A549 (cell line): ENCODE measurements at regions not wholly inside any gene's neighbourhood (a gene's known extent, or its start where the extent isn't known, plus 50 kb on each side); places are given as distances from the start of the nearest gene placed in this dataset.

ENCODE experiments used
- ATAC-seq, 2 experiments: fragments of 200-7000 bp in 1 of 2; fragments of >200 bp in 1 of 2; cut with Nextera tagmentation in 1 of 2; cut with Tn5 transposase in 1 of 2; 3 replicates each; pipeline versions ENCODE4 v1.8.0 to v1.9.1; 2018 to 2020; ENCODE audit warnings: mild to moderate bottlenecking in 1 of 2, moderate library complexity in 1 of 2
- CTCF ChIA-PET: fragments of 300-600 bp; sonication (Branson Sonifier 250); formaldehyde crosslinking; extraction: SDS; loops from one replicate; lab custom pipeline; 2021; ENCODE audit warnings: antibody characterized with exemption, inconsistent platforms; lab: Yijun Ruan, JAX
- POLR2A ChIA-PET: fragments of 350-600 bp; formaldehyde crosslinking; extraction: SDS; loops from one replicate; lab custom pipeline; 2021; ENCODE audit warnings: antibody characterized with exemption, inconsistent platforms; lab: Yijun Ruan, JAX
- DNase-seq, 2 experiments: peaks; one replicate each; pipeline versions ENCODE4 v3.0.0 to v3.0.0-alpha.2; 2011 to 2016; ENCODE audit warnings: low read depth in 1 of 2, low spot score in 1 of 2
- FAIRE-seq: peaks from 2 replicates; lab custom pipeline; 2011; peaks lifted over from hg19 to GRCh38; lab: Jason Lieb, UNC
- H3K27ac ChIP-seq, 2 experiments: fragments of >200 bp; sonication (Bioruptor Twin); formaldehyde crosslinking; 3 replicates each; pipeline ENCODE4 v1.5.1; 2016 to 2017
- H3K4me1 ChIP-seq: fragments of >200 bp; sonication (Bioruptor Twin); formaldehyde crosslinking; 3 replicates; pipeline ENCODE4 v1.6.1; 2016
- H3K4me2 ChIP-seq: fragments of >200 bp; sonication (Bioruptor Twin); formaldehyde crosslinking; 3 replicates; pipeline ENCODE4 v1.6.1; 2016
- H3K4me3 ChIP-seq: fragments of >200 bp; sonication (Bioruptor Twin); formaldehyde crosslinking; 3 replicates; pipeline ENCODE4 v1.5.1; 2016
- H3K9me3 ChIP-seq: fragments of >200 bp; sonication (Bioruptor Twin); formaldehyde crosslinking; 3 replicates; pipeline ENCODE4 v1.6.1; 2016
- CBX2 ChIP-seq: fragments of 200-600 bp; sonication (generic); IDR thresholded peaks from 2 replicates; pipeline ENCODE4 v1.6.1; 2016; ENCODE audit warnings: low read depth, mild to moderate bottlenecking, borderline replicate concordance
- CBX8 ChIP-seq: fragments of 200-600 bp; sonication (generic); IDR thresholded peaks from 2 replicates; pipeline ENCODE4 v1.6.1; 2016
- EHF ChIP-seq: fragments of 250-450 bp; sonication (Bioruptor Pico); IDR thresholded peaks from 2 replicates; pipeline ENCODE4 v1.5.0; 2020; ENCODE audit warnings: mild to moderate bottlenecking
- EP300 ChIP-seq, 2 experiments: fragments of >200 bp; sonication (Bioruptor Twin); formaldehyde crosslinking; IDR thresholded peaks; 2 replicates in 1 of 2; 3 replicates in 1 of 2; pipeline ENCODE4 v1.6.1; 2016 to 2017
- ESRRA ChIP-seq: fragments of 150-350 bp; IDR thresholded peaks from 2 replicates; pipeline ENCODE4 v1.6.1; 2014; ENCODE audit warnings: mild to moderate bottlenecking, low read length, borderline replicate concordance
- GATA3 ChIP-seq: IDR thresholded peaks from 2 replicates; pipeline ENCODE4 v1.6.1; 2012; ENCODE audit warnings: borderline replicate concordance
- HDAC2 ChIP-seq: fragments of 200-600 bp; sonication (generic); IDR thresholded peaks from 2 replicates; pipeline ENCODE4 v1.6.1; 2016
- HOXA7 ChIP-seq: fragments of 250-450 bp; sonication (Bioruptor Pico); IDR thresholded peaks from 2 replicates; pipeline ENCODE4 v1.5.0; 2020; ENCODE audit warnings: mild to moderate bottlenecking, moderate library complexity
- HOXB5 ChIP-seq: fragments of 250-450 bp; sonication (Bioruptor Pico); IDR thresholded peaks from 2 replicates; pipeline ENCODE4 v1.5.0; 2020; ENCODE audit warnings: mild to moderate bottlenecking, moderate library complexity
- JUN ChIP-seq, 2 experiments: fragments of >200 bp; sonication (Bioruptor Twin); formaldehyde crosslinking; IDR thresholded peaks; 2 replicates in 1 of 2; 3 replicates in 1 of 2; pipeline ENCODE4 v1.6.1; 2016 to 2017
- KDM5A ChIP-seq: fragments of 200-600 bp; sonication (generic); IDR thresholded peaks from 2 replicates; pipeline ENCODE4 v1.6.1; 2016; ENCODE audit warnings: antibody characterized with exemption, mild to moderate bottlenecking
- MAZ ChIP-seq: fragments of 150-350 bp; IDR thresholded peaks from 2 replicates; pipeline ENCODE4 v1.6.1; 2014; ENCODE audit warnings: antibody characterized with exemption, low read depth, low read length, borderline replicate concordance
- MYC ChIP-seq: IDR thresholded peaks from 2 replicates; pipeline ENCODE4 v1.6.1; 2012; ENCODE audit warnings: mild to moderate bottlenecking, inconsistent platforms, low read length, improper control_type of control experiment, borderline replicate concordance
- NPAS2 ChIP-seq: fragments of 250-450 bp; sonication (Bioruptor Pico); IDR thresholded peaks from 2 replicates; pipeline ENCODE4 v1.8.0; 2022; ENCODE audit warnings: mild to moderate bottlenecking, moderate library complexity, borderline replicate concordance
- NR3C1 ChIP-seq: fragments of >200 bp; sonication (Bioruptor Twin); formaldehyde crosslinking; IDR thresholded peaks from 3 replicates; pipeline ENCODE4 v1.6.1; 2017
- PHF8 ChIP-seq: fragments of 200-600 bp; sonication (generic); IDR thresholded peaks from 2 replicates; pipeline ENCODE4 v1.6.1; 2016; ENCODE audit warnings: low read depth, mild to moderate bottlenecking, antibody characterized with exemption, moderate library complexity, borderline replicate concordance
- POLR2A ChIP-seq: IDR thresholded peaks from 2 replicates; pipeline ENCODE4 v1.6.1; 2012; ENCODE audit warnings: mild to moderate bottlenecking, low read length
- RNF2 ChIP-seq: fragments of 200-600 bp; sonication (generic); IDR thresholded peaks from 2 replicates; pipeline ENCODE4 v1.6.1; 2016; ENCODE audit warnings: low read depth, mild to moderate bottlenecking, antibody characterized with exemption, moderate library complexity, borderline replicate concordance
- SMC3 ChIP-seq: fragments of >200 bp; sonication (Bioruptor Twin); formaldehyde crosslinking; IDR thresholded peaks from 3 replicates; pipeline ENCODE4 v1.6.1; 2018; ENCODE audit warnings: inconsistent platforms
- SREBF2 ChIP-seq: fragments of 450-650 bp; IDR thresholded peaks from 2 replicates; pipeline ENCODE4 v1.6.1; 2014; ENCODE audit warnings: mild to moderate bottlenecking, moderate library complexity
- WGBS: methylation state at CpG from one replicate; pipeline ENCODE4 v1.1.6; 2017; ENCODE audit errors: missing lambda C conversion rate; 5-methylcytosine and 5-hydroxymethylcytosine counted together
- TF ChIP-seq, protein P1 (sequence below): fragments of 250-450 bp; sonication (Bioruptor Pico); IDR thresholded peaks from 2 replicates; pipeline ENCODE4 v1.5.0; 2020; ENCODE audit warnings: low read depth, mild to moderate bottlenecking, moderate library complexity
- TF ChIP-seq, protein P2 (sequence below): fragments of 150-350 bp; IDR thresholded peaks from 2 replicates; pipeline ENCODE4 v1.6.1; 2014; ENCODE audit warnings: low read depth, mild to moderate bottlenecking, low read length

- Histone ChIP-seq H3K4me2 (no peak overlapping the region), H3K9me3 (no peaks in the 10 kb centered on the region), H3K4me1 (no peaks in the 10 kb centered on the region), H3K27ac (no peak overlapping the region), H3K4me3 (no peak overlapping the region)
- DNase-seq = no peak
- POLR2A ChIA-PET = no interaction called here
- no peak for ATAC-seq
- CTCF ChIA-PET = no interaction called here
- 17% methylated on average over 2 of the region's 2 CpGs for WGBS
- TF ChIP-seq MAZ (no peak), ESRRA (no peak), NR3C1 (no peak), POLR2A (no peak)
- no peak for FAIRE-seq
These were observed 813.1 kb upstream of the HTR2C start for GRCh38 chrX:113770806-113771205.

GRCh38 chrX:113770071-113770470 is 813.8 kb upstream of the HTR2C start:
- POLR2A ChIA-PET = no interaction called here
- Histone ChIP-seq H3K4me2 (no peak overlapping the region), H3K27ac (no peak overlapping the region), H3K4me3 (no peak overlapping the region)
- 10% methylated on average over 4 of the region's 4 CpGs for WGBS
- no peak for ATAC-seq
- CTCF ChIA-PET = no interaction called here
- no peak for TF ChIP-seq MYC
- TF ChIP-seq CBX8 = no peak
- TF ChIP-seq, protein P1, sequence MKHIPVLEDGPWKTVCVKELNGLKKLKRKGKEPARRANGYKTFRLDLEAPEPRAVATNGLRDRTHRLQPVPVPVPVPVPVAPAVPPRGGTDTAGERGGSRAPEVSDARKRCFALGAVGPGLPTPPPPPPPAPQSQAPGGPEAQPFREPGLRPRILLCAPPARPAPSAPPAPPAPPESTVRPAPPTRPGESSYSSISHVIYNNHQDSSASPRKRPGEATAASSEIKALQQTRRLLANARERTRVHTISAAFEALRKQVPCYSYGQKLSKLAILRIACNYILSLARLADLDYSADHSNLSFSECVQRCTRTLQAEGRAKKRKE = no peak
- TF ChIP-seq, all 56 proteins: peak for 0
- Histone ChIP-seq H3K4me1 (no peaks in the 10 kb centered on the region), H3K9me3 (no peaks in the 10 kb centered on the region)
- FAIRE-seq = peak; percentile 59
- no peak for DNase-seq

GRCh38 chrX:113759422-113759821 is 824.5 kb upstream of the HTR2C start:
- H3K9me3 ChIP-seq = no peaks in the 10 kb centered on the region
- no peaks in the 10 kb centered on the region for H3K4me1 ChIP-seq
- no peak for DNase-seq
- 1% methylated on average over 2 of the region's 2 CpGs for WGBS
- H3K27ac ChIP-seq = no peak overlapping the region
- H3K4me2 ChIP-seq = no peak overlapping the region
- TF ChIP-seq MYC (no peak), PHF8 (no peak), CBX2 (no peak), JUN (IDR thresholded peaks at IDR 0.05) (no peak), HOXB5 (no peak), RNF2 (no peak), ESRRA (no peak), GATA3 (no peak), HDAC2 (no peak), NPAS2 (no peak), CBX8 (no peak), KDM5A (no peak), SMC3 (no peak), SREBF2 (no peak), HOXA7 (CRISPR knock-in tag) (no peak), EHF (CRISPR knock-in tag) (no peak), EP300 (IDR thresholded peaks at IDR 0.05) (no peak), NR3C1 (no peak)
- TF ChIP-seq, protein P2, sequence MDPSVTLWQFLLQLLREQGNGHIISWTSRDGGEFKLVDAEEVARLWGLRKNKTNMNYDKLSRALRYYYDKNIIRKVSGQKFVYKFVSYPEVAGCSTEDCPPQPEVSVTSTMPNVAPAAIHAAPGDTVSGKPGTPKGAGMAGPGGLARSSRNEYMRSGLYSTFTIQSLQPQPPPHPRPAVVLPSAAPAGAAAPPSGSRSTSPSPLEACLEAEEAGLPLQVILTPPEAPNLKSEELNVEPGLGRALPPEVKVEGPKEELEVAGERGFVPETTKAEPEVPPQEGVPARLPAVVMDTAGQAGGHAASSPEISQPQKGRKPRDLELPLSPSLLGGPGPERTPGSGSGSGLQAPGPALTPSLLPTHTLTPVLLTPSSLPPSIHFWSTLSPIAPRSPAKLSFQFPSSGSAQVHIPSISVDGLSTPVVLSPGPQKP = no peak
- FAIRE-seq = no peak
- no peak for ATAC-seq
- H3K4me3 ChIP-seq = no peak overlapping the region
- CTCF ChIA-PET = interaction anchor here (0.6 to 0.7 kb wide), 2 partner anchors 49 to 65 kb away, joined by 3 to 4 read pairs; no protein-coding TSS in a partner anchor
- POLR2A ChIA-PET = no interaction called here
